Uterus (tissue), 3 donors: ENCODE measurements at regions not wholly inside any gene's neighbourhood (a gene's known extent, or its start where the extent isn't known, plus 50 kb on each side); places are given as distances from the start of the nearest gene placed in this dataset.
A peak's percentile ranks its signal among the peaks of the same experiment; 100 is the strongest.
"Not testable (repeated sequence)": the region's sequence is repeated elsewhere in the genome, so short reads cannot be mapped to it uniquely, and the experiment has no call there.

ENCODE experiments used
- DNase-seq, 2 donors: peaks; one replicate each; pipeline ENCODE4 v3.0.0-alpha.2; 2019 to 2020
- H3K27ac ChIP-seq, 2 donors: fragments of 200-600 bp; sonication (generic); 1 replicate in 1 of 2; 2 replicates in 1 of 2; pipeline ENCODE4 v1.5.1; 2016 to 2018
- H3K27me3 ChIP-seq, 2 donors: fragments of 200-600 bp; sonication (generic); one replicate each; pipeline ENCODE4 v1.5.1; 2018 to 2019; ENCODE audit warnings: control low read depth in 1 of 2
- H3K36me3 ChIP-seq, 2 donors: fragments of 200-600 bp; sonication (generic); one replicate each; pipeline ENCODE4 v1.5.1; 2019; ENCODE audit warnings: control low read depth in 1 of 2
- H3K4me1 ChIP-seq, 2 donors: fragments of 200-600 bp; sonication (generic); one replicate each; pipeline ENCODE4 v1.5.1; 2018 to 2019; ENCODE audit warnings: control low read depth in 1 of 2
- H3K4me3 ChIP-seq, 2 donors: fragments of 200-600 bp; sonication (generic); 1 replicate in 1 of 2; 2 replicates in 1 of 2; pipeline ENCODE4 v1.5.1; 2018 to 2019; ENCODE audit warnings: mild to moderate bottlenecking in 1 of 2
- H3K9me3 ChIP-seq, 2 donors: fragments of 200-600 bp; sonication (generic); one replicate each; pipeline ENCODE4 v1.5.1; 2019; ENCODE audit warnings: control low read depth in 1 of 2
- CTCF ChIP-seq, 4 experiments: fragments of 200-600 bp in 2 of 4; fragments of 450-650 bp in 2 of 4; sonication (generic) in 2 of 4; IDR thresholded peaks; one replicate each; pipeline ENCODE4 v1.5.1; 2016 to 2019; ENCODE audit warnings: antibody characterized with exemption in 4 of 4, mild to moderate bottlenecking in 2 of 4, moderate library complexity in 1 of 4
- POLR2A ChIP-seq, 2 donors: fragments of 450-650 bp; IDR thresholded peaks; one replicate each; pipeline ENCODE4 v1.6.1; 2016; ENCODE audit warnings: antibody characterized with exemption in 2 of 2, mild to moderate bottlenecking in 1 of 2, moderate library complexity in 1 of 2
- intact Hi-C: fragments of 100-400 bp; cut with DNase I; formaldehyde crosslinking; loops from one replicate; pipeline ENCODE4 v1.15.1; 2023; ENCODE audit warnings: low total_unique reads
- donor health status: DM: yes; HTN: yes; CAD: no.

GRCh38 chr1:182331387-182331786, 60.2 kb downstream of the GLUL start:
- intact Hi-C loops: no loop called here
- Histone ChIP-seq H3K27me3 (no peaks in the 10 kb centered on the region), H3K4me1 (no peaks in the 10 kb centered on the region), H3K9me3 (no peaks in the 10 kb centered on the region), H3K36me3 (no peaks in the 10 kb centered on the region), H3K4me3 (no peak overlapping the region), H3K27ac (no peak overlapping the region)
- DNase-seq: no peak
- TF ChIP-seq CTCF (IDR thresholded peaks at IDR 0.05) (no peak), POLR2A (IDR thresholded peaks at IDR 0.05) (no peak)

GRCh38 chr1:182330303-182330702, 61.3 kb downstream of the GLUL start:
- no peak overlapping the region for H3K27ac ChIP-seq
- H3K36me3 ChIP-seq: no peaks in the 10 kb centered on the region
- peak; percentile 16 to 42 for DNase-seq
- intact Hi-C loops: no loop called here
- no peaks in the 10 kb centered on the region for H3K4me1 ChIP-seq
- H3K9me3 ChIP-seq: no peaks in the 10 kb centered on the region
- H3K27me3 ChIP-seq: no peaks in the 10 kb centered on the region
- TF ChIP-seq POLR2A (IDR thresholded peaks at IDR 0.05) (no peak), CTCF (IDR thresholded peaks at IDR 0.05) (no peak)
- H3K4me3 ChIP-seq: no peak overlapping the region

GRCh38 chr1:182329471-182329870, 62.1 kb downstream of the GLUL start:
- no peaks in the 10 kb centered on the region for H3K4me1 ChIP-seq
- intact Hi-C loops: no loop called here
- H3K27ac ChIP-seq: no peak overlapping the region
- no peak overlapping the region for H3K4me3 ChIP-seq
- H3K9me3 ChIP-seq: no peaks in the 10 kb centered on the region
- no peaks in the 10 kb centered on the region for H3K27me3 ChIP-seq
- no peak for TF ChIP-seq CTCF (IDR thresholded peaks at IDR 0.05)
- no peak for TF ChIP-seq POLR2A (IDR thresholded peaks at IDR 0.05)
- no peak for DNase-seq
- no peaks in the 10 kb centered on the region for H3K36me3 ChIP-seq

GRCh38 chr1:182328591-182328990, 63.0 kb downstream of the GLUL start:
- intact Hi-C loops: no loop called here

GRCh38 chr1:182325339-182325738, 66.3 kb downstream of the GLUL start:
- no peak for TF ChIP-seq POLR2A (IDR thresholded peaks at IDR 0.05)
- no peak for TF ChIP-seq CTCF (IDR thresholded peaks at IDR 0.05)
- H3K4me1 ChIP-seq: no peaks in the 10 kb centered on the region
- no peak overlapping the region for H3K4me3 ChIP-seq
- no peak for DNase-seq
- intact Hi-C loops: no loop called here
- no peaks in the 10 kb centered on the region for H3K9me3 ChIP-seq
- no peaks in the 10 kb centered on the region for H3K27me3 ChIP-seq
- no peak overlapping the region for H3K27ac ChIP-seq
- no peaks in the 10 kb centered on the region for H3K36me3 ChIP-seq

More at GRCh38 chr1:182328591-182328990, 63.0 kb downstream of the GLUL start:
- no peak overlapping the region for H3K4me3 ChIP-seq
- no peak for DNase-seq
- H3K4me1 ChIP-seq: no peaks in the 10 kb centered on the region
- H3K27me3 ChIP-seq: no peaks in the 10 kb centered on the region
- H3K9me3 ChIP-seq: no peaks in the 10 kb centered on the region
- no peak overlapping the region for H3K27ac ChIP-seq
- TF ChIP-seq POLR2A (IDR thresholded peaks at IDR 0.05) (no peak), CTCF (IDR thresholded peaks at IDR 0.05) (no peak)
- no peaks in the 10 kb centered on the region for H3K36me3 ChIP-seq

GRCh38 chr1:182321532-182321931, 70.1 kb downstream of the GLUL start:
- H3K9me3 ChIP-seq, H3K36me3 ChIP-seq, intact Hi-C loops, H3K27me3 ChIP-seq, H3K27ac ChIP-seq, H3K4me3 ChIP-seq, DNase-seq, H3K4me1 ChIP-seq: not testable (repeated sequence)
